Type B pancreatic cell (in vitro differentiated cells): ENCODE measurements at regions not wholly inside any gene's neighbourhood (a gene's known extent, or its start where the extent isn't known, plus 50 kb on each side); places are given as distances from the start of the nearest gene placed in this dataset.
"Not testable (repeated sequence)": the region's sequence is repeated elsewhere in the genome, so short reads cannot be mapped to it uniquely, and the experiment has no call there.

ENCODE experiments used
- DNase-seq: peaks from one replicate; pipeline ENCODE4 v3.0.0; 2021; ENCODE audit warnings: mixed read lengths; ENCODE audit not compliant: unreplicated experiment; ENCODE audit errors: extremely low spot score
- H3K27ac Mint-ChIP-seq: 2 replicates; pipeline ENCODE4 v1.8.0; 2021; ENCODE audit warnings: mild to moderate bottlenecking, mixed read lengths
- H3K27me3 Mint-ChIP-seq: 2 replicates; pipeline ENCODE4 v1.8.0; 2021; ENCODE audit warnings: mixed read lengths
- H3K36me3 Mint-ChIP-seq: 2 replicates; pipeline ENCODE4 v1.8.0; 2021; ENCODE audit warnings: mixed read lengths
- H3K4me1 Mint-ChIP-seq: one replicate; pipeline ENCODE4 v1.8.0; 2021; ENCODE audit warnings: mixed read lengths; ENCODE audit not compliant: unreplicated experiment
- H3K4me3 Mint-ChIP-seq: 2 replicates; pipeline ENCODE4 v1.8.0; 2021; ENCODE audit warnings: mild to moderate bottlenecking, mixed read lengths
- H3K9me3 Mint-ChIP-seq: 2 replicates; pipeline ENCODE4 v1.8.0; 2021; ENCODE audit warnings: mixed read lengths
- CTCF ChIP-seq: fragments of 200-600 bp; sonication (generic); conservative IDR thresholded peaks from 2 replicates; pipeline ENCODE4 v1.5.0; 2021; ENCODE audit warnings: antibody characterized with exemption, mild to moderate bottlenecking

- no peak for TF ChIP-seq CTCF
- no peak overlapping the region for H3K27ac Mint-ChIP-seq
- no peak for DNase-seq
- H3K4me1 Mint-ChIP-seq: no peaks in the 10 kb centered on the region
- no peak overlapping the region for H3K4me3 Mint-ChIP-seq
- H3K36me3 Mint-ChIP-seq: no peaks in the 10 kb centered on the region
- H3K27me3 Mint-ChIP-seq: no peaks in the 10 kb centered on the region
- no peaks in the 10 kb centered on the region for H3K9me3 Mint-ChIP-seq
These were observed 274.5 kb upstream of the AZI2 start for GRCh38 chr3:28623106-28623505.

GRCh38 chr3:28624084-28624483 is 275.5 kb upstream of the AZI2 start:
- TF ChIP-seq CTCF: no peak
- H3K4me3 Mint-ChIP-seq: no peak overlapping the region
- no peaks in the 10 kb centered on the region for H3K4me1 Mint-ChIP-seq
- no peak overlapping the region for H3K27ac Mint-ChIP-seq
- no peaks in the 10 kb centered on the region for H3K36me3 Mint-ChIP-seq
- no peaks in the 10 kb centered on the region for H3K27me3 Mint-ChIP-seq
- DNase-seq: no peak
- no peaks in the 10 kb centered on the region for H3K9me3 Mint-ChIP-seq

DNA sequence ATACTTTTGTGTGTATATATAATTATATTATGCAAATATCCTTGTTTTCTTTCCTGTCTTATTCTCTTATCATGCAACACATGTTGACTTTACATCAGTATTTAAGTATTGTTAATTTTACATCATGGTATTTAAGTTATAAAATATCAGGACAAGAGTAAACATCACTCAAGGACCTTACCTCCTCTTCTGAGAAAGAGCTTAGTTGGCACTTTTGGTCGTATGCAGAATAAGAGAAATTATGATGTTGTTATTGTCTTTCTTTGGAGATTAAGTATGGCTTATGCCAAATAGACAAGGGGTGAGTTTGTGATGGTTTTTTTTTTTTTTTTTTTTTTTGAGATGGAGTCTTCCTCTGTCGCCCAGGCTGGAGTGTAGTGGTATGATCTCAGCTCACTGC is 279.2 kb upstream of the AZI2 start:
- H3K4me1 Mint-ChIP-seq: not testable (repeated sequence)

GRCh38 chr3:28634019-28634418 is 285.4 kb upstream of the AZI2 start:
- Mint-ChIP-seq H3K36me3 (no peaks in the 10 kb centered on the region), H3K27ac (no peak overlapping the region), H3K27me3 (no peaks in the 10 kb centered on the region), H3K4me1 (no peaks in the 10 kb centered on the region), H3K4me3 (no peak overlapping the region), H3K9me3 (no peaks in the 10 kb centered on the region)
- no peak for DNase-seq
- TF ChIP-seq CTCF: no peak

More for the DNA sequence above, 279.2 kb upstream of the AZI2 start:
- not testable (repeated sequence) for DNase-seq, H3K4me3 Mint-ChIP-seq, H3K27ac Mint-ChIP-seq, H3K9me3 Mint-ChIP-seq, H3K27me3 Mint-ChIP-seq, H3K36me3 Mint-ChIP-seq

DNA sequence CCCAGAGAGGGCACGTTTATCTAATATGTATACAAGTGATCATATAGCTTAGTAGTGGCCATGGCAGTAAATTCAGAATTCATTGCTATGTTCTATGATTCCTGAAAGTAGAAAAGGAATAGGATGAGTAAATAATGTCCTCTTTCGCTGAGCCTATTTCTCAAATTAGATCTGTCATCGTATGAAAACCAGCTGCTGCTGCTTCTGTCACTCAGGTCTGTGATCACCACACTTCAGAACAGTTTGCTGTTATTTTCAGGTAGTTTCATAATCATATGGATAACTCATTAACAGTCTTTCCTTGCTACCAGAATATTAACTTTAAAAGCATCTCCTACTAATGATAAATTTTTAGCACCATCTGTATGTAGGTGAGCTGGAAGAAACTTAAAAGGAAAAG is 289.1 kb upstream of the AZI2 start:
- TF ChIP-seq CTCF: no peak
- no peak overlapping the region for H3K4me3 Mint-ChIP-seq
- no peaks in the 10 kb centered on the region for H3K4me1 Mint-ChIP-seq
- no peaks in the 10 kb centered on the region for H3K9me3 Mint-ChIP-seq
- no peak for DNase-seq
- H3K36me3 Mint-ChIP-seq: no peaks in the 10 kb centered on the region
- no peak overlapping the region for H3K27ac Mint-ChIP-seq
- H3K27me3 Mint-ChIP-seq: no peaks in the 10 kb centered on the region

DNA sequence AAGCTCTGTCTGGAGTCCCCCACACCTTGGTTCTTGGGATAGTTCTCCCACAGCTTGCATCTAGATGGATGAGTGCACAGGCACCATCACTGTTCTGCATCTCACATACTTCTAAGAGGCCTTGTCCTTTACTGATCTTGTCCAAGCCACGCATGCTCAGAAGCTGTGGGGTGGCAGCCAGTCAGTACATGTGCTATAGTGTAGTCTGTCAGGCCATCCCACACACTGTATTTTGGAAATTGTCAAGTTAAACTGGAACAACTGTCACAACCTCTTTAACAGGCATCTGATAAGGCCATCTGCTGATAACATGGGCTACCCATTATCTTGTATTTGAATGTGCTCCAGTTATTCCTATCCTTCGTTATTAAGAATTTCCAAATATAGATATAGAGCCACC is 296.5 kb upstream of the AZI2 start:
- DNase-seq: no peak
- Mint-ChIP-seq H3K36me3 (no peaks in the 10 kb centered on the region), H3K4me1 (peaks cover 5% of the 10 kb centered on the region), H3K9me3 (no peaks in the 10 kb centered on the region), H3K27me3 (no peaks in the 10 kb centered on the region), H3K4me3 (no peak overlapping the region), H3K27ac (no peak overlapping the region)
- TF ChIP-seq CTCF: no peak
